CD4-positive, alpha-beta T cell (primary cell): ENCODE measurements at regions not wholly inside any gene's neighbourhood (a gene's known extent, or its start where the extent isn't known, plus 50 kb on each side); places are given as distances from the start of the nearest gene placed in this dataset.

Experiments used
- ATAC-seq: fragments of 200-7000 bp; cut with Tn5 transposase; one replicate; pipeline ENCODE4 v1.10.0; 2022; ENCODE audit warnings: mild to moderate bottlenecking; ENCODE audit not compliant: poor library complexity
- CTCF ChIA-PET: fragments of 350-600 bp; sonication (Branson Sonifier 250); formaldehyde crosslinking; loops from one replicate; lab custom pipeline; 2021; ENCODE audit warnings: antibody characterized with exemption, inconsistent platforms; lab: Charles Lee
- POLR2A ChIA-PET: fragments of 350-600 bp; sonication (Branson Sonifier 250); formaldehyde crosslinking; loops from one replicate; lab custom pipeline; 2021; ENCODE audit warnings: antibody characterized with exemption, inconsistent platforms; lab: Charles Lee
- DNase-seq, 14 experiments: peaks; one replicate each; pipeline ENCODE4 v3.0.0-alpha.2; 2013 to 2020; ENCODE audit warnings: mixed read lengths in 2 of 14
- H3K27ac ChIP-seq, 2 donors: one replicate each; pipeline versions ENCODE4 v1.5.1 to v1.7.0; 2013; ENCODE audit warnings: low read length in 2 of 2, low read depth in 1 of 2, mild to moderate bottlenecking in 1 of 2
- H3K27me3 ChIP-seq, 2 experiments: 1 replicate in 1 of 2; 2 replicates in 1 of 2; pipeline versions ENCODE4 v1.6.1 to v1.7.0; 2013; ENCODE audit warnings: low read length in 2 of 2, control low read depth in 1 of 2, mild to moderate bottlenecking in 1 of 2, moderate library complexity in 1 of 2; ENCODE audit not compliant: insufficient read depth in 2 of 2, control insufficient read depth in 1 of 2
- H3K36me3 ChIP-seq: one replicate; pipeline ENCODE4 v1.6.1; 2013; ENCODE audit warnings: low read length, control low read depth; ENCODE audit not compliant: insufficient read depth
- H3K4me1 ChIP-seq: one replicate; pipeline ENCODE4 v1.6.1; 2013; ENCODE audit warnings: low read length, control low read depth; ENCODE audit not compliant: insufficient read depth
- H3K4me3 ChIP-seq: one replicate; pipeline ENCODE4 v1.5.1; 2013; ENCODE audit warnings: mild to moderate bottlenecking, low read length, moderate library complexity
- H3K9me3 ChIP-seq, 2 experiments: 1 replicate in 1 of 2; 2 replicates in 1 of 2; pipeline versions ENCODE4 v1.6.1 to v1.7.0; 2013; ENCODE audit warnings: low read length in 2 of 2, mild to moderate bottlenecking in 2 of 2, control low read depth in 1 of 2, moderate library complexity in 1 of 2; ENCODE audit not compliant: control insufficient read depth in 1 of 2, insufficient read depth in 1 of 2
- H3K27ac Mint-ChIP-seq: one replicate; pipeline ENCODE4 v1.8.0; 2020; ENCODE audit warnings: mixed read lengths
- H3K27me3 Mint-ChIP-seq: one replicate; pipeline ENCODE4 v1.8.0; 2021; ENCODE audit warnings: mixed read lengths
- H3K36me3 Mint-ChIP-seq: one replicate; pipeline ENCODE4 v1.8.0; 2021; ENCODE audit warnings: low read depth, mixed read lengths
- H3K4me1 Mint-ChIP-seq: one replicate; pipeline ENCODE4 v1.8.0; 2021; ENCODE audit warnings: low read depth, mixed read lengths
- H3K4me3 Mint-ChIP-seq: one replicate; pipeline ENCODE4 v1.8.0; 2020; ENCODE audit warnings: mild to moderate bottlenecking, mixed read lengths
- H3K9me3 Mint-ChIP-seq: one replicate; pipeline ENCODE4 v1.8.0; 2020; ENCODE audit warnings: mixed read lengths
- CTCF ChIP-seq: fragments of 200-600 bp; IDR thresholded peaks from one replicate; pipeline ENCODE4 v1.8.0; 2022; ENCODE audit warnings: antibody characterized with exemption, mild to moderate bottlenecking
- intact Hi-C, 2 experiments: fragments of 100-400 bp; cut with DNase I in 1 of 2; cut with micrococcal nuclease in 1 of 2; formaldehyde crosslinking; loops; one replicate each; pipeline versions ENCODE4 v1.15.1 to v1.9.0; 2023 to 2025; cut with DNase I, micrococcal nuclease

- Mint-ChIP-seq H3K4me3 (no peak overlapping the region), H3K4me1 (no peaks in the 10 kb centered on the region), H3K9me3 (no peaks in the 10 kb centered on the region), H3K27me3 (peaks cover 74% of the 10 kb centered on the region), H3K27ac (no peak overlapping the region), H3K36me3 (no peaks in the 10 kb centered on the region)
- peaks cover 31 to 49% of the 10 kb centered on the region in 2 experiments for H3K27me3 ChIP-seq
- no peak for DNase-seq
- no peak for ATAC-seq
- no peak overlapping the region for H3K27ac ChIP-seq
- intact Hi-C loops, result no loop called here
- no peaks in the 10 kb centered on the region for H3K4me1 ChIP-seq
- ChIA-PET POLR2A (no interaction called here), CTCF (no interaction called here)
- H3K36me3 ChIP-seq, result no peaks in the 10 kb centered on the region
- TF ChIP-seq CTCF, result no peak
- H3K9me3 ChIP-seq, result peaks cover 0 to 6% of the 10 kb centered on the region in 2 experiments
- H3K4me3 ChIP-seq, result no peak overlapping the region
Observed at GRCh38 chr17:36816214-36816906, 120.9 kb upstream of the LHX1 start.

- no peaks in the 10 kb centered on the region for H3K36me3 ChIP-seq
- no peak for ATAC-seq
- Mint-ChIP-seq H3K9me3 (no peaks in the 10 kb centered on the region), H3K36me3 (no peaks in the 10 kb centered on the region), H3K4me3 (no peak overlapping the region), H3K27ac (no peak overlapping the region), H3K27me3 (peaks cover 74% of the 10 kb centered on the region), H3K4me1 (no peaks in the 10 kb centered on the region)
- no peak for DNase-seq
- no peak overlapping the region for H3K4me3 ChIP-seq
- no peak overlapping the region for H3K27ac ChIP-seq
- H3K9me3 ChIP-seq, result peaks cover 0 to 6% of the 10 kb centered on the region in 2 experiments
- peaks cover 28 to 43% of the 10 kb centered on the region in 2 experiments for H3K27me3 ChIP-seq
- intact Hi-C loops, result no loop called here
- ChIA-PET CTCF (no interaction called here), POLR2A (no interaction called here)
- H3K4me1 ChIP-seq, result no peaks in the 10 kb centered on the region
- TF ChIP-seq CTCF, result no peak
Observed at GRCh38 chr17:36816907-36817288, 120.4 kb upstream of the LHX1 start.

- Histone ChIP-seq H3K27me3 (peaks cover 22 to 37% of the 10 kb centered on the region in 2 experiments), H3K27ac (no peak overlapping the region), H3K4me3 (no peak overlapping the region), H3K4me1 (no peaks in the 10 kb centered on the region), H3K36me3 (no peaks in the 10 kb centered on the region), H3K9me3 (peaks cover 0 to 6% of the 10 kb centered on the region in 2 experiments)
- Mint-ChIP-seq H3K4me3 (no peak overlapping the region), H3K36me3 (no peaks in the 10 kb centered on the region), H3K27ac (no peak overlapping the region), H3K4me1 (no peaks in the 10 kb centered on the region), H3K27me3 (peaks cover 71% of the 10 kb centered on the region), H3K9me3 (no peaks in the 10 kb centered on the region)
- intact Hi-C loops, result no loop called here
- ChIA-PET CTCF (no interaction called here), POLR2A (no interaction called here)
- no peak for TF ChIP-seq CTCF
- DNase-seq, result no peak
- no peak for ATAC-seq
Observed at GRCh38 chr17:36817483-36818048, 119.7 kb upstream of the LHX1 start.
